ENCODE measurements at regions not wholly inside any gene's neighbourhood (a gene's known extent, or its start where the extent isn't known, plus 50 kb on each side); places are given as distances from the start of the nearest gene placed in this dataset.

- no peak for TF ChIP-seq POLR2A (IDR thresholded peaks at IDR 0.05)
- TF ChIP-seq, protein P1, sequence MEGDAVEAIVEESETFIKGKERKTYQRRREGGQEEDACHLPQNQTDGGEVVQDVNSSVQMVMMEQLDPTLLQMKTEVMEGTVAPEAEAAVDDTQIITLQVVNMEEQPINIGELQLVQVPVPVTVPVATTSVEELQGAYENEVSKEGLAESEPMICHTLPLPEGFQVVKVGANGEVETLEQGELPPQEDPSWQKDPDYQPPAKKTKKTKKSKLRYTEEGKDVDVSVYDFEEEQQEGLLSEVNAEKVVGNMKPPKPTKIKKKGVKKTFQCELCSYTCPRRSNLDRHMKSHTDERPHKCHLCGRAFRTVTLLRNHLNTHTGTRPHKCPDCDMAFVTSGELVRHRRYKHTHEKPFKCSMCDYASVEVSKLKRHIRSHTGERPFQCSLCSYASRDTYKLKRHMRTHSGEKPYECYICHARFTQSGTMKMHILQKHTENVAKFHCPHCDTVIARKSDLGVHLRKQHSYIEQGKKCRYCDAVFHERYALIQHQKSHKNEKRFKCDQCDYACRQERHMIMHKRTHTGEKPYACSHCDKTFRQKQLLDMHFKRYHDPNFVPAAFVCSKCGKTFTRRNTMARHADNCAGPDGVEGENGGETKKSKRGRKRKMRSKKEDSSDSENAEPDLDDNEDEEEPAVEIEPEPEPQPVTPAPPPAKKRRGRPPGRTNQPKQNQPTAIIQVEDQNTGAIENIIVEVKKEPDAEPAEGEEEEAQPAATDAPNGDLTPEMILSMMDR (IDR thresholded peaks at IDR 0.05), result no peak
Measured at GRCh38 chr6:137407816-137408215, 86.4 kb downstream of the OLIG3 start.

All from thyroid gland (tissue), 4 donors.